OCI-M1 (cell line): ENCODE measurements at regions not wholly inside any gene's neighbourhood (a gene's known extent, or its start where the extent isn't known, plus 50 kb on each side); places are given as distances from the start of the nearest gene placed in this dataset.
A peak's percentile ranks its signal among the peaks of the same experiment; 100 is the strongest.

Experiments used
- DNase-seq: peaks from one replicate; lab custom pipeline; 2025; lab: John Stamatoyannopoulos, UW

- no peak for DNase-seq
Observed at GRCh38 chr2:195408196-195408595, 248.8 kb upstream of the SLC39A10 start.

DNA sequence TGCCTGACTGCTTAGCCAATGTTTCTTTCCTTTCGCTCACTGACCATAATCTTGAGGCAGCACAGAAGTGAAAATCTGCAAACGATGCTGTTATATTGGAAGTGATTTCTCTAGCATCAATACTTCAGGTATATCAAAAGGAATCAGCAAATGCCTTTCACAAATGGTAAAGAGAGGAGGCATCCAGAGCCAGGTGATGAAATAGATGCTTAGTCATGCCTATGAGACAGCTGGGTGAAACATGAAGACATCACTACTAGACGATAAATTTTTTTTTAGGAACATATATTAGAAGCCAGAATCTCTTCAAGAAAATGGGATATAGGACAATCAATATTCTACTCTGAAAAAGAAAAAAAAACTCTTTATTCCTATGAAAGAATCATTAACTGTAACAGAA, 249.2 kb upstream of the SLC39A10 start:
- DNase-seq = no peak

DNA sequence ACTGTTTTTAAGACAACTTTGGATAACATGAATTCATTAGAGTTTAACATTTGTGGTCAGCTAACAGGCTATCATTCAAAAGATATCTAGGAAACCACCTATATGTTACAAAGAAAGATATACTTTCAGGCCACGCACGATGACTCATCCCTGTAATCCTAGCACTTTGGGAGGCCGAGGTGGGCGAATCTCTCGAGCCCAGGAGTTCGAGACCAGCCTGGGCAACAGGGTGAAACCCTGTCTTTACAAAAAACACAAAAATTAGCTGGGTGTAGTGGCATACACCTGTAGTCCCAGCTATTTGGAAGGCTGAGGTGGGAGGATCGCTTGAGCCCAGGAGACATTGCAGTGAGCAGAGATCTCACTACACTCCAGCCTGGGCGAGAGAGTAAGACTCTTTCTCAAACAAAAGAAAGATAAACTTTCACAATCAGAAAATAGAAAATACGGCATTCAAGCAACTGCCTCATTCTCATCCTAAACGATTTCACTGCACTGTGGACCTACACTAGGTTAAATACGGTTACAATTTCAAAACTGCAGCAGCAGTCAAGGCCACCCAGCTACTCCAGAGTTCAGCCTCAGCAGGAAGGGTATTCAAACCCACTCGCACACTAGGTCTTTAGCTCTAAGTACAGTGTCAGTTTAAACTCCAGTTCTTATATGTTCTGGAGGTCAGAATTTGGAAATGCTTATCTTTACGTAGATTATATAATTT, 250.0 kb upstream of the SLC39A10 start:
- DNase-seq = peak; percentile 77

DNA sequence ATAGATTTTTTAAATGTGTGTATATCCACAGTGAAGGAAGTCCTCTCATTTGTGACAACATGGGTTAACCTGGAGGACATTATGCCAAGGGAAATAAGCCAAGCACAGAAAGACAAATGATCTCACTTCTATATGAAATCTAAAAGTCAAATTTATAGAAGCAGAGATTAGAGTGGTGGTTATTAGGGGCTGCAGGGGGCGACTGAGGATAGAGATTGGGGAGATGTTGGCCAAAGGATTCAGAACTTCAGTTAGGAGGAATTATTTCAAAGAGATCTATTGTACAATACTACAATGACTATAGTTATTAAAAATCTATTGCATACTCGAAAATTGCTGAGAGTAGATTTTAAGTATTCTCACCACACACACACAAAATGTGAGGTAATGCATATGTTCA, 252.4 kb upstream of the SLC39A10 start:
- no peak for DNase-seq

DNA sequence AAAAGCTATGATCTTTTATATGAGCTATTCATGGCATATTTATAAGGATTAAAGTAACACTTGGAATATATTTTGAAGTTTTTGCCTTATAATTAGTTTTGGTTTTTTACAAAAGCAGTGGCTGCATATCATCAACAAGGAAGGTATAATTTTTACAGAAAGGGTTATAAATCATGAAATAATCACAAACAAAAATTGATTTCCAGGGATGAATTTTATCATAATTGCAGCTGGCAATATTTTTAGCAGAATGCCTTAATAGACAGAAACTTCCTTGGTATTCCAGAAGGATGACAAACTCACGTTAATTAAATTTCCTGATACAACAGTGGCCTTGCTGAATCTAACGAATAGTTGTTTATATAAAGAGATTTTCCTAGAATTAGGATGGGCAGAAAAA, 260.5 kb upstream of the SLC39A10 start:
- no peak for DNase-seq

DNA sequence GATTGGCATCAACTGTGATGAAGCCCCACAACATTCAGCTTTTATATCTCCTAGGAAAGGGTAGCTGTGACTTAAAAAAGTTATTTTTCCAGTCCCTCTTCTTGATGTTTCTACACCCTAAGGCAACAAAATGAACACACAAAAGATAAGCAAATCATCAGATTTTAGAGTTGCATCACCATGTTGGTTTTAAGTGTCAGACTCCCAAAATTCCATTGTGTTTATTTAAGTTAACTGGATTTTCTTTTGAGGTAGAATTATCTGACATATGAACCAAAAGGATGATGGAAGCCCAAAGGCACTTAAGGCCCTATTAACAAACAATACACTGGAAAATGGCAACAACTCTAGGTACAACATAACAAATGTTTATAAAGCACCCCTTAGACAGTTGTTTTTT, 261.7 kb upstream of the SLC39A10 start:
- DNase-seq = no peak

- DNase-seq = no peak
Observed at GRCh38 chr2:195392446-195393336, 264.3 kb upstream of the SLC39A10 start.

GRCh38 chr2:195390686-195391321, 266.2 kb upstream of the SLC39A10 start:
- DNase-seq = no peak

- no peak for DNase-seq
Observed at GRCh38 chr2:195388028-195388427, 269.0 kb upstream of the SLC39A10 start.

- DNase-seq = no peak
Observed at GRCh38 chr2:195382186-195382585, 274.8 kb upstream of the SLC39A10 start.

DNA sequence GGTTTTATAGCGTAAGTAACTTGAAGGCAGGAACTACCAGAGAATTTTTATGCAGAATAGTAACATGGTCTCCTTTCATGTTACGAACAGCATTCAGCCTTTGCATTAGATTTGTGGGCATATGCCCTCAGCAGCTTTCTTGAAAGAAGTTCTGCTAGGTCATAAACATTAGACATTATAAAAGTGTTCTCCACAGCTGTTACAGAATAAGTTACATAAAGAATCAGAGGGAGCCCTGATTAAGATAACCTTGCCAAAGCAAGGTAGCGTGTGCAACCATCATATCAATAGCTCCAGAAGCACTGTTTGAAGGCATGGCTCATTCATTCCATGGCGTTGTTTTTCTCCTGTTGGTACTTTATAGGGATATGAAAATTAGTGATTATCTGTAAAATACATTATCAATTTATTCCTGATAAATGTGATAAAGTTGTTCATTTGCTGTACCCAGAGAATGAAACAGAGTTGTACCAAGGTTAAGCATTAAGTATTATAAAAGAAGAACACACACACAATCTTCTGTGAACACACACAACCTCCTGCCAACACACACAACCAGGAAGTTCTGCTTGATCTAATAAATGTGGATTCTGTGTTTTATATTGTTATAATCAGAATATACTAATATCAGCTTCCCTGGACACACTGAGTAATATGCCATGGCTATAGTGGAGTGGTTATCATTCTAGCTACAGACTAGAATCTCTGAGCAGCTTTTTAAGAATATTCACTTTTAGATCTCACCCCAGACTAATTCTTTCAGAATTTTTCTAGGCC, 286.7 kb upstream of the SLC39A10 start:
- no peak for DNase-seq

DNA sequence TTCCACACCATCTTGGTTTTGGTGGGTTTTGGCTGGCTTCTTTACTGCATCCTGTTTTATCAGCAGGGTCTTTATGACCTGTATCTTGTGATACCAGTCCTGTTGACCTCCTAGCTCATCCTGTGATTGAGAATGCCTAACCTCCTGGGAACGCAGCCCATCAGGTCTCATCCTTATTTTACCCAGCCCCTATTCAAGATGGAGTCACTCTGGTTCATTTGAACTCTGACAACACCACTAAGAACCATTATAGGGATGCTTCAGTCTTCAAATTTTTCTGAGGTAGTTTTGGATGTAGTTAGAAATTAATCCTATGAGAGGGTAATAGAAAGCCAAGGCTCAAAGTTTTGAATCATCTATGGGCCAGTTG, 287.8 kb upstream of the SLC39A10 start:
- DNase-seq = no peak

- DNase-seq = peak; percentile 96
Observed at GRCh38 chr2:195368249-195369217, 288.5 kb upstream of the SLC39A10 start.

DNA sequence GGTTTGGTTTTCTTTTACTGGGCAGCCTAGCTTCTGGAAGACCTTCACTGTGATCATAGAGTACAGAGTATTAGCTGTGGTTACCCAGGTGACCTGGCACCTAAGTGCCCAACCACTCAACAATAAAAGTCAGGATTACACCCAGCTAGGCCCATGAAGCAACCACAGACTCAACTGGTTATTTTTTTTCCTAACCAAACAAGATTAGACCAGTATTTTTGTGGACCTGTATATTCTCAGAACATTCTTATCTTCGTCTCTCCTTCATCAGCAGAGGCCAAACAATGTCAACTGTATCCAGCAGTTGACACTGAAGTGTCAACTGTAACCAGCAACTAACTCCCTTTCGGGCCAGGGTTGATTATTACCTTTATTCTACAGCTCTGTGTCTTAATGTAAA, 289.2 kb upstream of the SLC39A10 start:
- DNase-seq = peak; percentile 82

DNA sequence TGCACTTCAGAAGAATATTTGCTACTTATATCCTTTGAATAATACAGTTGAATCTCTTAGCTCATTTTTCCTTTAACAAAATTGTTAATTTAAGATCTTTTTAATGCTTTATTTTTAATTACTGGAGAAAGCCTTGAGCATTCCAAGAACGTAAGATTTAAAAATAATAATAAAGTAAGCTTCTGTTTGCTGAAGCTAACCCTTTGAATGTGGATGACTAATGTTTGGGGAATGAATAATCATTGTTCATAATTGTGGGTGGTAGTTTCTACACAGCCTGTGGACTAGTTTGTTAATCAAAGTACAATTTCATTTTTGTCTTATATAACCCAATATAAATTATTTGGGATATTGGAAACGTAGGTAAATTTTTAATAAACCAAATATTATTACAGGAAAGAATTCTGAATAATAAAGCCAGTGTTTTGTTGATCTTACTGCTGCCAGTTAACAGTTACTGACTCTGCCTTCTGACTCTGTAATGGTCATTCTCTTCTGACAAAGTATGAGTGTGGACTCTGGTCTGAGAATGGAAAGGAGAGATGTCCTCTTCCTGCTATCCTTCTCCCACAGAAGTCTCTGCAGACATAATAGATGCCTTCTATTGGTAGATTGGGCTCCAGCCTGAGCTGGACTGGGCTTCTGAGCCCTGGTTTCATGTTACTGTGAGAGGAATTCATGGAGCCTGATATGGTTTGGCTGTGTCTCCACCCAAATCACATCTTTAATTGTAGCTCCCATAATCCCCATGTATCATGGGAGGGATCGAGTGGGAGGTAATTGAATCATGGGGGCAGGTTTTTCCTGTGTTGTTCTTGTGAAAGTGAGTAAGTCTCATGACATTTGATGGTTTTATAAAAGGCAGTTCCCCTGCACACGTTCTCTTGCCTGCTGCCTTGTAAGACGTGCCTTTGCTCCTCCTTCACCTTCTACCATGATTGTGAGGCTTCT, 292.7 kb upstream of the SLC39A10 start:
- DNase-seq = no peak

- DNase-seq = no peak
Observed at GRCh38 chr2:195363496-195363895, 293.5 kb upstream of the SLC39A10 start.

- no peak for DNase-seq
Observed at GRCh38 chr2:195360242-195360641, 296.8 kb upstream of the SLC39A10 start.

- DNase-seq = no peak
Observed at GRCh38 chr2:195359043-195359735, 297.8 kb upstream of the SLC39A10 start.

- no peak for DNase-seq
Observed at GRCh38 chr2:195356920-195357440, 300.0 kb upstream of the SLC39A10 start.
